ENCODE measurements at regions not wholly inside any gene's neighbourhood (a gene's known extent, or its start where the extent isn't known, plus 50 kb on each side); places are given as distances from the start of the nearest gene placed in this dataset.

DNA sequence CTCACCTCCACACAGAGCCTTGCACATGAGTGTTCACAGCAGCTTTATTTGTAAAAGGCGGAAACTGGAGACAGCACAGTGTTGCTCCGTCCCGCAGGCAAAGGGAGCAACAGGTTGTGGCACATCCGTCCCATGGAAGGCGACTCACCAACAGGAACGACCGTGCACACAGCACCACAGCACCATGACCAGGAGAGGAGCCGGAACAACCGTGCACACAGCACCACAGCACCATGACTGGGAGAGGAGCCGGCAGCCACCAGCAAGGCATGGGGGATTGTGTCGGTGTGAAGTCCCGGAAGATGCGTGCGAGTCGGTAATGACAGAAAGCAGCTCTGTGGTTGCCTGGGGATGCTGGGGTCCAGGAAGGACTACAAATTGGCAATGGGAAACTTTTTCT is 158.5 kb downstream of the C9orf50 start:
- H3K4ac ChIP-seq (ENCODE audit: low read depth, low read length), result no peak overlapping the region
- peaks cover 40 to 41% of the 10 kb centered on the region in 2 experiments for H3K4me1 ChIP-seq (ENCODE audit: control insufficient read depth in 1 of 2, insufficient read depth in 2 of 2, low read length in 2 of 2)
- H3K9ac ChIP-seq (ENCODE audit: low read length), result no peak overlapping the region
- H2BK12ac ChIP-seq (ENCODE audit: low read length), result peak overlapping the region; percentile 81
- H3K18ac ChIP-seq (ENCODE audit: low read length), result peak overlapping the region; percentile 42
- H2BK120ac ChIP-seq (ENCODE audit: insufficient read depth, low read length, poor library complexity), result no peak overlapping the region
- H3K36me3 ChIP-seq (ENCODE audit: control insufficient read depth in 1 of 2, insufficient read depth in 2 of 2, low read length in 2 of 2), result no peaks in the 10 kb centered on the region
- H2AK5ac ChIP-seq (ENCODE audit: low read length), result peak overlapping the region; percentile 71
- no CpG with 5 or more reads among the region's 15 CpGs for WGBS (ENCODE audit: extremely low coverage, insufficient coverage, insufficient read length)
- H2BK5ac ChIP-seq (ENCODE audit: low read depth, low read length, poor library complexity), result no peak overlapping the region
- H3K9me3 ChIP-seq (ENCODE audit: insufficient read depth, low read depth, low read length), result no peaks in the 10 kb centered on the region
- peaks cover 8% of the 10 kb centered on the region for H3K79me2 ChIP-seq (ENCODE audit: control insufficient read depth, insufficient read depth, low read length, poor library complexity)
- no peak overlapping the region for H3K27ac ChIP-seq (ENCODE audit: low read depth, low read length)
- H4K91ac ChIP-seq (ENCODE audit: low read depth, low read length), result peak overlapping the region; percentile 64
- H4K12ac ChIP-seq (ENCODE audit: low read depth, low read length), result no peak overlapping the region
- no peaks in the 10 kb centered on the region for H3K27me3 ChIP-seq (ENCODE audit: insufficient read depth, low read length)
- no peak overlapping the region for H3K4me3 ChIP-seq (ENCODE audit: low read depth, low read length)
- no peak overlapping the region for H3K23ac ChIP-seq (ENCODE audit: low read length)
- no peak overlapping the region for H4K8ac ChIP-seq (ENCODE audit: low read depth, low read length)
- no peak overlapping the region for H3K4me2 ChIP-seq (ENCODE audit: low read length)
- peak overlapping the region; percentile 63 for H3K14ac ChIP-seq (ENCODE audit: low read length)
- H3K79me1 ChIP-seq (ENCODE audit: low read length), result peaks cover 45% of the 10 kb centered on the region
- no peak overlapping the region for H2AFZ ChIP-seq (ENCODE audit: insufficient read depth, low read length, poor library complexity)
- no peak for DNase-seq

DNA sequence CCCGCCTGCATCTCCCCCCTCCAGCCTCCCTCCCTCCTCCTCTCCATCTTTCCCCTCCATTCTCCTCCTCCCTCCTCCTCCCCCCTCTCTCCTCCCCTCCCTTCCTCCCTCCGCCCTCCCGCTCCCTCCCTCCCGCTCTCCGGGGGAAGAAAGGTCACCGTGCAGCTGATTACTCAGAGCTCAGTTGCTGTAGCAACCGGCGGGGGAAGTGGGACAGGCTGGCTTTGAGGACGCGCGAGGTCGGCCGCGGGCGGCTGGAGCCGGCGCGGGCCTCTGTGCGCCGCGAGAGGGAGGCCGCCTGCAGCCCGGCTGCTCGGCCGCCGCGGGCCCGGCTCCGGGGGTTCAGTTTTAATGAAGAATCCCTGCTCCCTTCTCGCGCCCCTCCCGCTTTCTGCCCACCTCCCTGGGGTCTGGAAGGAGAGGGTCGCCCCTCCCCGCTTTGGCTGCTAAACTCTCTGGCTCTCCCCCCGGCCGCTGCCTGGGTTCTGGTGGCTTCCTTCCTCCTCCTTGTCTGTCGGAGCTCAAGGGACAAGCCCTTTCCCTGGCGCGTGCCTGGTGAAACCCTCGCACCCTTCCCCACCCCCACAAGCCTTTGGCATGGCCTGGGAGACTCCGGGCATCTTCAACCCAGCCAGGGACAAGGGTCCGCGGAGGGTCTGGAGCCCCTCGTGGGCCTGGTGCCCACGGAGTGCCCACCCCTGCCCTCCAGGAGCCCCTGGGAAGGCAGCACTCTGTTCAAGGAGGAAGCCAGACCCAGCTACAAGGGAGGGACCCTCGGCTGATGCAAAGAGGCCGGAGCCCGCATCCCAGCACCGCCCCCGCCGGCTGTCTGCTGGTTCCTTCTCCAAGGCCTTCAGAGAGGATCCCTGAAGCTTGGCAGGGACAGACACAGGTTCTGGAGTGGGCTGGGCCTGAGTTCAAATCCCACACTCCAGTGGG is 160.3 kb downstream of the C9orf50 start:
- H2BK5ac ChIP-seq (ENCODE audit: low read depth, low read length, poor library complexity), result peak overlapping the region; percentile 98
- peak overlapping the region; percentile 96 for H2AK5ac ChIP-seq (ENCODE audit: low read length)
- H3K4ac ChIP-seq (ENCODE audit: low read depth, low read length), result peak overlapping the region; percentile 81
- no peak overlapping the region for H3K23ac ChIP-seq (ENCODE audit: low read length)
- peak overlapping the region; percentile 99 for H4K8ac ChIP-seq (ENCODE audit: low read depth, low read length)
- no peaks in the 10 kb centered on the region for H3K27me3 ChIP-seq (ENCODE audit: insufficient read depth, low read length)
- H3K79me2 ChIP-seq (ENCODE audit: control insufficient read depth, insufficient read depth, low read length, poor library complexity), result peaks cover 8% of the 10 kb centered on the region
- peak overlapping the region; percentile 99 for H2BK120ac ChIP-seq (ENCODE audit: insufficient read depth, low read length, poor library complexity)
- H4K12ac ChIP-seq (ENCODE audit: low read depth, low read length), result peak overlapping the region; percentile 88
- peak; percentile 95 to 96 for DNase-seq
- peak overlapping the region; percentile 62 for H3K4me2 ChIP-seq (ENCODE audit: low read length)
- peak overlapping the region; percentile 79 for H3K9ac ChIP-seq (ENCODE audit: low read length)
- peak overlapping the region; percentile 100 for H4K91ac ChIP-seq (ENCODE audit: low read depth, low read length)
- peak overlapping the region; percentile 99 for H3K27ac ChIP-seq (ENCODE audit: low read depth, low read length)
- H2AFZ ChIP-seq (ENCODE audit: insufficient read depth, low read length, poor library complexity), result peak overlapping the region; percentile 71
- WGBS (ENCODE audit: extremely low coverage, insufficient coverage, insufficient read length), result no CpG with 5 or more reads among the region's 51 CpGs
- H3K79me1 ChIP-seq (ENCODE audit: low read length), result peaks cover 35% of the 10 kb centered on the region
- H3K36me3 ChIP-seq (ENCODE audit: control insufficient read depth in 1 of 2, insufficient read depth in 2 of 2, low read length in 2 of 2), result no peaks in the 10 kb centered on the region
- H3K14ac ChIP-seq (ENCODE audit: low read length), result peak overlapping the region; percentile 99
- H3K4me3 ChIP-seq (ENCODE audit: low read depth, low read length), result peak overlapping the region; percentile 6
- no peaks in the 10 kb centered on the region for H3K9me3 ChIP-seq (ENCODE audit: insufficient read depth, low read depth, low read length)
- peak overlapping the region; percentile 97 for H3K18ac ChIP-seq (ENCODE audit: low read length)
- peaks cover 32 to 36% of the 10 kb centered on the region in 2 experiments for H3K4me1 ChIP-seq (ENCODE audit: control insufficient read depth in 1 of 2, insufficient read depth in 2 of 2, low read length in 2 of 2)
- H2BK12ac ChIP-seq (ENCODE audit: low read length), result peak overlapping the region; percentile 98

DNA sequence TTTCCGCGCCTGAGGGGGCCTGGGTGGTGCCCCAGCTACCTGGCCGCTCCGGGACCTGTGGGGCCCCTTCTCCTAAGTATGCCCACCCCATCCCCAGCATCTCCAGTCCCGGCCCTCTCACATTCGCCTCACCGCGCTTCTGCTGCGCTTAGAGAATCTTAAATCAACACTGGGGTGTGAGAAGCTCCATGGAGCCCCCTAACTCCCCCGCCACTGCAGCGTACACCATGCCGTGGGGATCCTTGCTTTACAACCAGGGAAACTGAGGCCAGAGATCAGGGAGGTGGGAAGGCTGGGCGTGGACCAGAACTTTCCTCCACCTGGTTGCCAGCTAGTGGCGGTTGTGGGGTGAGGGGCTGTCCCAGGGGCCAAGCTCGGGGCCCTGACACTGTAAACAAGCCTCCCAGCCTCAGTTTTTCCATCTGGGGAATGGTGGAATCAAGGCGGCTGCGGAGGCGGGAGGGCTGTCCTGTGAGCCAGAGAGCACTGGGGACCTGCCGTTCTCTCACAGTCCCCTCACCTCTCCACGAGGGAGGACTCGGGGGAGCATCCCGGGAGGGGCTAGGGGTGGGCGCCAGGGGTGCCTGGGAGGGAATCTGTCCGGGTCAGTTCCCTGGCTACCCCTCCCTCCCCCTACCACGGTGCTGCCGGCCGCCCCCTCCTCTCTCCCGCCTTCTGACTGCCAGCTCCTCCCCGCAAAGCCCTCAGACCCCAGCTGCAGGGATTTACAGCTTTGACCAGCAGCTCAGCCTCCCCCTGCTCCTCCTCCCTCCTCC is 161.2 kb downstream of the C9orf50 start:
- Histone ChIP-seq H3K27me3 (ENCODE audit: insufficient read depth, low read length) (no peaks in the 10 kb centered on the region), H3K4ac (ENCODE audit: low read depth, low read length) (peak overlapping the region; percentile 90), H2AK5ac (ENCODE audit: low read length) (peak overlapping the region; percentile 97), H3K18ac (ENCODE audit: low read length) (peak overlapping the region; percentile 73), H3K14ac (ENCODE audit: low read length) (peak overlapping the region; percentile 89), H3K9me3 (ENCODE audit: insufficient read depth, low read depth, low read length) (no peaks in the 10 kb centered on the region), H3K36me3 (ENCODE audit: control insufficient read depth in 1 of 2, insufficient read depth in 2 of 2, low read length in 2 of 2) (no peaks in the 10 kb centered on the region), H2BK5ac (ENCODE audit: low read depth, low read length, poor library complexity) (peak overlapping the region; percentile 75), H3K27ac (ENCODE audit: low read depth, low read length) (no peak overlapping the region), H3K23ac (ENCODE audit: low read length) (no peak overlapping the region), H2BK12ac (ENCODE audit: low read length) (peak overlapping the region; percentile 99), H4K8ac (ENCODE audit: low read depth, low read length) (peak overlapping the region; percentile 75), H3K4me1 (ENCODE audit: control insufficient read depth in 1 of 2, insufficient read depth in 2 of 2, low read length in 2 of 2) (peaks cover 30 to 35% of the 10 kb centered on the region in 2 experiments), H3K4me2 (ENCODE audit: low read length) (peak overlapping the region; percentile 34), H3K4me3 (ENCODE audit: low read depth, low read length) (no peak overlapping the region), H2BK120ac (ENCODE audit: insufficient read depth, low read length, poor library complexity) (peak overlapping the region; percentile 95), H3K79me2 (ENCODE audit: control insufficient read depth, insufficient read depth, low read length, poor library complexity) (peaks cover 8% of the 10 kb centered on the region), H3K79me1 (ENCODE audit: low read length) (peaks cover 35% of the 10 kb centered on the region), H2AFZ (ENCODE audit: insufficient read depth, low read length, poor library complexity) (peak overlapping the region; percentile 66), H4K12ac (ENCODE audit: low read depth, low read length) (peak overlapping the region; percentile 76), H3K9ac (ENCODE audit: low read length) (no peak overlapping the region), H4K91ac (ENCODE audit: low read depth, low read length) (peak overlapping the region; percentile 97)
- no CpG with 5 or more reads among the region's 29 CpGs for WGBS (ENCODE audit: extremely low coverage, insufficient coverage, insufficient read length)
- DNase-seq, result no peak
